ENCODE measurements at regions not wholly inside any gene's neighbourhood (a gene's known extent, or its start where the extent isn't known, plus 50 kb on each side); places are given as distances from the start of the nearest gene placed in this dataset.

DNA sequence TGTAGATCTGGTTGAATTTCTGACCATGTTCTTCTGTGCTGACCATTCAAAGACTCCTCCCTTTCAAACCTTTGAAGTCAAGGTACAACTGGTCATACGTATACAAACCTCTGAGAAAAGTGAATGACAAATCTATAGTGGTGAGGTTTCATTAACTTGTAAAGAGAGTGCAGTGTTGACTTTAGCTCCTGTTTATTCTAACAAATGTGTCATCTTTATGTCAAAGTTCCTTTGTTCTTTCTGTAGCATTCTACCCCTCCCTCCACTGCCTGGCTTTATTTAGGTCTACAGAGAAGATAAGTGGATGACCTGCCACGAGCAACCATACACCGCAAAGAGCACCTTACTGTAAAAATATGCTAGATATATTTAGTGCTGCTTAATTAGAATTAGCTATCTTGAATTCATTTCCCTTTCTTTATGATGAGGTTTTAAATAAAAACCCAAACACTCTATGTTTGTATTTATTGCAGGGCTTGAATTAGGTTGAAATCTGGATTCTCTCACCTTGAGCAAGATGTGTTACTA is 520.0 kb upstream of the CDH11 start:
- DNase-seq, result no peak

DNA sequence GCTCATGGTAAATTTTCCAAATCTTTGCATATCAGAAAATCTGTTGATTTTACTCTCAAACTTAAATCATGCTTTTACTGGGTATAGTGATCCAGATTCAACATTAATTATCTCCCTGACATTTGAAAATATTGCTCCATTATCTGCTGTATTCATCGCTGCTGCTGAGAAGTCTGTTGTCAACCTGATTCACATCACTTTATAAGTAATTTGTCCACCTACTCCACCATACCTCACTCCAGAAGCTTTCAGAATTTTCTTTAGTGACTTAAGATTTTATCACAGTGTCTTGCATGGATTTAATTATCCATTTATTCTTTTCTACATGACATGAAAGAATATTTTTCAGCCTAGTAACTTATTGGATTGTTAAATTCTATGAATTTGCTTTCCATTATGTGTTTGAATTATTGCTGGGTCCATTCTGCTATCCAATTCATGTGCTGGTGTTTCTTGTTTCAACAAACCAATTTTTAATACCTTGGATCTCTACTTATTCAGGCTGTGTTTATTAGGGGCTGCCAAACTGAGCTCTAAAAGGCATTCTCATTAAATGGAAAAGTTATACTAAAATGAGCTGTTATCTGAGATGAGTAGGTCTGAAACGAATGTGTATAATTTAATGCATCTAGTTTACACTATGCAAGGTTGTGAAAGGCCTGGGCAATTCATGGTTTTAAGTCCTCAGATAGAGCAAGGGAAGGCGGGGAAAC is 519.3 kb upstream of the CDH11 start:
- no peak for DNase-seq

DNA sequence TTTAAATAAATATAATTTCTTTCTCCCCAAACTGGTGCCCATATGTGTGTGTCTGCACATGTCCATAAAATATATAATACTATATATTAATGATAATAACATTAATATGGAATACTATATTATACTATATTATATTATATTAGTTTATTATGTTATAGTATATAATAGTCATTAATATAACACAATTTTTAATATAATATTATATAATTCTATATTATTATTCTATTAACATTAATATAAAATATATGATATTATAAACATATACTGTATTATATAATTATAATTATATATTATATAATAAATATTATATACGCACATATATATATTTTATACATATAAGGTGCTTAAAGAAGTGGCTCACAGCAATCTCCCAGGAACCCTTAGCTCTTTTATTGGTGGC is 513.0 kb upstream of the CDH11 start:
- no peak for DNase-seq

DNA sequence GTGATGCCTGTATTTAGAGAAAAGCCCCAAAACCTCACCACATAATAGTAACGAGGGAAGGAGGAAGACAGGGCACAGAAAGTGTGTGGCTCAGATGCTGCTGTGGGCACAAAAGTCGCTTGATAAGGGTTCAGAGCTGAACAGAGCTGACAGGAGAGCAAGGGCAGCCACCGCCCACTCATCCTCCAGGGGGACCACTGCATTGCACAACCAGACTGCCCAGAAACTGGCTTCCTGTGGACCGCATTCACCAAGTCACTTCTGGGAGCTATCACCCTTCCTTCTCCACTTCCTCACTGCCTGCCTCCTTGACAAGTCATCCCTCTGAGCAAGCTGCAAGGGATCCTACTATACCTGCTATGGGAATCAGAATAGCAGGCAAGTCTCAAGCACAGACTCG is 512.4 kb upstream of the CDH11 start:
- DNase-seq, result no peak

DNA sequence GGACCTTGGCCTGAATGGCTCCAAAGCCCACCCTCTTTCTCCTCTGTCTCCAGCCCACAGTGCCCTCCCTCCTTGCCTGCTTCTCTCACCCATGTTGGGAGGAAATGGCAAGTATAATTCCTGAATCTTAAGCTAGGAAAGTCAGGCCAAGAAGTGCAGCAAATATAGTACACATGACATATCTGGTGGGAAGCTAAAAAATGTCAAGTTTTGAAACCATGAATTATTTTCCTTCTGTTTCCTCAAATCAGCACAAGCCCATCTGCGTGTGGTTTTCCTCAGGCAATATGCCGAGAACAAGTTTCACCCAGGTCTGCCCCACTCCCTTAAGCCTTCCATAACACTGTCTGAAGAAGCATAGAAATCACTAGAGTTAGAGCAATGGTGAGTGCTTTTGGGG is 502.8 kb upstream of the CDH11 start:
- no peak for DNase-seq

DNA sequence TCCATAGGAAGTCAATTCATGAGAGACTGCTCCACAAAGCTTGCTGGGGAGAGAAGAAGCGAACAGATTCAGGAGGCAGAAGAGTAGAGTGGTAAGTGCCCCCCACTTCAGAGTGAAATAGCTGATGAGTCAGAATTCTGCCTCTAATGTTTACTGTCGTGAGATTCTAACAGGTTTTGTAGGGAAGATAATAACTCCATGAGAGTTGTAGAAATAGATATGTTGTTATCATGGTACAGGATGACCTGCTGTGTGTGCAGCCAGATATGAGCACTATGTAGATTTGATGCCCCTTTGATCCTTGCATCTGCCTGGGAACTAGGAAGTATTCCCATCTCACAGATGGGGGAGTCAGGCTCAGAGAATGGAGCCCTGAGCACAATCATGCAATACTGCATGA is 502.4 kb upstream of the CDH11 start:
- no peak for DNase-seq

DNA sequence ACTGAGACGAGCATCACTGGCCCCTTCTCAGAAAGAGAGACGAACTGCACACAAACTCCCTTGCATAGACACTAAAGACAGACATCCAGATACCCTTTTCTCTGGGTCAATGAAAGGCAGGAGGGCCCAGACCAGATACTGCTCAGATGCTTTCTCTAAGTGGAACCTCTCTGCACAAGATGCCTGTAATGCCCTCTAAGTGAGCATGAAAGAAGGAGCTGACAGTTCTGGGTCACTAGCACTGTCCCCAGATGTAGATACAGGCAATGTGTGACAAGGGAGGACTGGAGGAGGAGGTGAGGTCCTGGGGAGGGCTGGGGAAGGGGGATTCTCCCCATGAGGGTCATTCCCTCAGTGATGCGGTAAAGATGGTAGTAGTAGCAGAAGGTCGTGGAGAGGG is 501.0 kb upstream of the CDH11 start:
- DNase-seq, result no peak

DNA sequence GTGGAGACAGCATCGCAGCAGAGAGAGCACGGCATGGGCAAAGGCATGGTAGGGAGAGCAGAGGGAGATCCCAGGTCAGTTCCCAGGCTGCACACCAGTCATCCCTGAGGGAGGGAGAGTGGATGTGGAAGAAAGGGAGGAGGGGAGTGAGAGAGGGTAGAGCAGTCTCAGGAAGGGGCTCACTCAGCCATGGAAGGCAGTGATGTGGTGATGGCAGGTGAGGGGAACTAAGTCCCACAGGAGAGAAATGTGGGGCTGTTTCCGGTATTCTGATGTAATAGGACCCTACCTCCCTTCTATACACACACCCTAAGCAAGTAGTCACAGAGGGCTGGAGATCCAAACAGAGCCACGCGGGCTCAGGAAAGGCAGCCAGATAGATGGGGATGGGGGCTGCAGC is 500.3 kb upstream of the CDH11 start:
- DNase-seq, result no peak

DNA sequence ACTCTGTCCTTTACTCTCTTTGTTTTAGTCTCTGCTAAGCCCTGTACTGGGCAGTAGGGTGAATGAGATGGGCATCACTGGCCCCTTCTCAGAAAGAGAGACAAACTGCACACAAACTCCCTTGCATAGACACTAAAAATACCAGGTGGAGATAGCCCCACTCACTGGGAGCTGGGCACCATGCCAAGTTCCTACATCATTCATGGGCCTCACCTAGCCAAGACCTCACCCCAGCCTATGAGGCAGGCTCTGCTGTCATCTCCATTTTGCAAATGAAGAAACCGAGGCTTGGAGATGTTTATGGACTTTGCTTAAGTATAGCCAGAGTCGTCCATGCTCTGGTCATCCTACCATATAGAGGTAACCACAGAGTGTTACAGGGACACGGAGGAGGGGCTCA is 499.8 kb upstream of the CDH11 start:
- no peak for DNase-seq

DNA sequence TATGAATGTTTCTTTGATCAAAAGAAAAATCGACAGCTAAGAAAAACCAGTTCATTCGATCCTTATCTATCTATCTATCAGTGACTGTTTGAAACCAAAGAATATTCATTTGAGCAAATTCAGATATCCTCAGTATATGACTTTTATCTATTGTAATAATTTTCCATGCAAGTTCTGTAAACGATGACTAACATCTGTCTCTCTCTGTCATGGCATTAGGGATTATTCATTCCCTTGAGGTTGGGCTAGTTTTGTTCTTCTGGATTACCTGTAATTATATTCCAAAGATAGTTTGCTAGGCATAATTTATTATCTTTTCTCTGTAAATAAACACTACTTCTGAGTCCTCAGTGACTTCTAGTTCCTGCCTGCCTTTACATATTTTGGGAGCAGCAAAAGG is 497.7 kb upstream of the CDH11 start:
- DNase-seq, result no peak

DNA sequence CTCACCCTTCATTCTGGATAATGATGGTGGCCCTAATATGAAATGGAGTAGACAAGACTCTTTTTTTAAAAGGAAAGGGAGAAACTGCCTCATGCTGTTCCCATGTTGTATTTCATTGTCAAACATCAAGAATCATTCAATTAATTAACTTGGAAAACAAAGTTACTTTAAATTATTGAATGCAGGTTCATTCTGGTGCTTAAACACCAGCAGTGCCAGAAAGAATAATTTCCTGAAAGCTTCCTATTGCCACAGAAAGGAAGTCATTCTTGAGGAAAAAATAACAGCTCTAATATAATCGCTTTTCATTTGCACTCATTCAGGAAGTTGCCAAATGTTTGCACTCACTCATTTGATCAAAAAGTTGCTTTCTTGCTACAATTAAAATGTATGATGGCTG is 497.1 kb upstream of the CDH11 start:
- no peak for DNase-seq

DNA sequence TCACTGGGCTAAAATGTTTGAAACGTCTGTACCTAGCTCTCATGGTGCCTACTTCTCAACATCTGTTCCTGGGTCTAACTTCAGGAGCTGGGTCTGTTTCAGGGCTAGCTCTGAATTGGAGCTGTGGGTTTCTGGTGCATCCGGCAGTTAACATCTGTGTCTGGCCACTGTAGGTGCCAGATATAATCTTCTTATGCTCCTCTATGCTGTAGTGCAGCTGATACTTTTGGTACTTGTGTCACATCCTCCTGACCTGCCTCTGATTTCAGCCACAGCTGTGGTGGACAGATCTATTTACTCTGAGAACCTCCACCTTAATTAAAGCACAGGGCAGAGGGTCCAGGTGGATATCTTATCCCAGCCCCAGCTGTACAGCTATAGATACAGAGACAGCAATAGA is 496.5 kb upstream of the CDH11 start:
- no peak for DNase-seq

DNA sequence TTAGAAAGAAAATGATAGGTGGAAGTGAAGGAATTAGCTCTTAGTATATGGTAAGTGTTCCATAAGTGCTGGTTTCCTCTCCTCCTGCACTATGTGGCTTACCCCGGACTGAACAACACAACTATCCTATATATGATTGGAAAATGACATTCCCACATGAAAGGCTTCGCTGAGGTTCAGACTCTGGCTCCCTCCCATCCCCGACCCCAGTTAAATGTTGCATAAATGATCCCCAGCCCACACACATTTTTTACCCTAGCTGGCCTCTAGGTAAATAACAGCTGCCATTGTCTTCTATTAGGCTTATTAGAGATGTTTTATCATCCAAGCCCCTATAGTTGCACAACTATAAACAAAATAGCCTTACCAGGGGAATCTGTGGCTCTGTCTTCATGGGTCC is 495.6 kb upstream of the CDH11 start:
- DNase-seq, result no peak

DNA sequence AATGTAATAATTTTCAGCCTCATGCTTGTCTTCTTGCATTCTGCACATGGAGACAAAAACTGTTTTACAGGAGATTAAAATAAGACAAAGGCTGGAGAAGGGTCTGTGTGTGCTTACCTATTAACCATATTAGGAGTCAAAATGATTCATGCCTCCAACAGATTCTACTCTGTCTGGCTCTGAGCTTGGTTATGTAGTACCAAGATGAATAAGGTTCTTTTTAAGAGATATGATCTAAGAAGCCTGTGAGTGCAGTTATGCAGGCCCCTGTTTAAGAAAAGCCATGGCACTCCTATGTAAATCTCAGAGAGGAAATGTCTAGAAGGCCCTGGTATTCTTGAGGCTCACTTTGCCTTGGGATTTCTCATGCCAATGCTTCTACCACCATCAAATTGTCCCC is 486.6 kb upstream of the CDH11 start:
- no peak for DNase-seq

DNA sequence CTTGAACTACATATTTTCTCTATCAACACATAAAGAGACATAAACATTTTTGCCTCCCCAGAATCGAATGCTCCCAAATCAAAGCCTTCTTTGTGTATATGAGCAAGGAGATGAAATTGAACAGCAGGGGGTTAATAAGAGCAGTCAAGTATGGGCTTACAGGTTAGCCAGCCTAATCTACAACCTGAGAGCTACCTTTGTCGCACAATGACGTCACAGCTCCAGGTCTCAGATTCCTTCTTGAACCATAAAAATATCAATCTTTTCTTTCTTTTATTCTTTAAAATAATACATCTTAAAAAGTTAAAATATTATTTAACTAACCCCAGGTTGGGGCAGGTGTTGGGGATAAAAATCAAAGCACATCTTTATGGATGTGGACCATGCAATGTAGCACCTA is 482.9 kb upstream of the CDH11 start:
- DNase-seq, result no peak

DNA sequence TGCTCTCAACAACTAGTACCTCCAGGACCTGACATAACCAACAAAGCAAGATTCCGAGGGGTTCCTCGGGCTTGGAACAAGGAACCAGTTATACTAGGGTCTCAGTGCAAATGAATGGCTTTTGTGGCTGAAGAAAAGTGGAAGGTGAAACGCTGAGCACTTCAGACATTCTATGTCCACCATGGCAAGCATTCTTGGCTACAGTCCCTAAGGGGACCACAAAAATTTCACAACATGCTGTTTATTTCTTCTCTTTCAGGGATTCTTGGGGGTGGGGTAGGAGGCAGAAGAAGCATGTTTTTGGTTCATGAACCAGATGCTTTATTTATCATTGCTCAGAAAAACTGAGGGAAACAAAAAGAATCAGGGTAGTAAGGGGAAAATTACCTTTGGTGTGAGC is 479.9 kb upstream of the CDH11 start:
- DNase-seq, result no peak

DNA sequence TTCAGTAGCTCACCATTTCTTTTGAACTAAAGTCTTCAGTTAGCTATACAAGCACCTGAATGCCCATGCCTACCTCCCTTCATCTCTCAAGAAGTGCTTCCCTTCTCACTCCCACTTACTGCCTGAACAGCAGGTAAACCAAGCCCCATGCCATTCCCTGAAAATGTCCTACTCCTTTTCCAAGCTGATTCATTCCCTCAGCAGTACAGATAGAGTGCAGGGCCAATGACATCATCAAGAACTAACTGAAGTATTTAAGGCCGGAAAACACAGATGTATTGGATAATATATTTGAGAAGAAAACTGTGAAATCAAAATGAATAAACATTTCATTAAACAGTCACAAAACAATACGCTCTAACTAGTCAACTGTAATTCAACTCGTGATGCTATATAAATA is 478.8 kb upstream of the CDH11 start:
- no peak for DNase-seq

DNA sequence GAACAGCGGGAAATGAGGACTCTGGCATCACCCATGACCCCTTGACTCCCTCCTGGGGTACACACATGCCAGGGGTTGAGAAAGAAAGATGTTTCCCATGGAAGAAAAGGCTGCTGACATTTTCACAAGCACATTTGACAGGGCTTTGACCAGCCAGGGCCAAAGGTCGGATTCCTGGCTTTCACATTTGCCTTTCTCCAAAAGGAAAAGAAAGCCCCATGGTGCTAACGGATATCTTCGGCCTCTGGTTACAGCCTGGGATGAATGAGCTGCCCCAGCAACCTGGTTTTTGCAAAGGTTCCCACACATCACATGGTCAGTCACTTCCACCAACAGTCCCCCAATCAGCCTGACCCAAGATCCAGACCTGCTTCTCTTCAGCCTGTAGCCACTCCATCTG is 478.2 kb upstream of the CDH11 start:
- DNase-seq, result no peak

DNA sequence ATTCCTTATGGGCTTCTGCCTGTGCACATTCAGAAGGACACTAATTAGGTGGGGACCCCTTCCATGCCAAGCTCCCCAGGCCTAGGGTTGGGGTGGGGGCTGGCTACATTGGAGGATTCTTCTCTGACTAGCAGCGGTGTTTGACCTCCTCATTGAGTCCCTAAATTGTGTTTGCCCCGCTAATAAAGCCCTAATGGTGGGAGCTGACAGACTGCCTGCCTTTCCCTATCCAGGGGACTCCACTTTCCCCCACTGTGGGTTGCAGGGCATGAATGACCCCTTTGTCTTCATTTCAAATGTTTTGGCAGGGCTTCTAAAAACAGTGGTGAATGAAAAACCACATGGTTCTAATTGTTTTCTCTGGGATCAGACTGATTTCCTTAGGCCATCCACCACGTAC is 476.8 kb upstream of the CDH11 start:
- DNase-seq, result no peak

DNA sequence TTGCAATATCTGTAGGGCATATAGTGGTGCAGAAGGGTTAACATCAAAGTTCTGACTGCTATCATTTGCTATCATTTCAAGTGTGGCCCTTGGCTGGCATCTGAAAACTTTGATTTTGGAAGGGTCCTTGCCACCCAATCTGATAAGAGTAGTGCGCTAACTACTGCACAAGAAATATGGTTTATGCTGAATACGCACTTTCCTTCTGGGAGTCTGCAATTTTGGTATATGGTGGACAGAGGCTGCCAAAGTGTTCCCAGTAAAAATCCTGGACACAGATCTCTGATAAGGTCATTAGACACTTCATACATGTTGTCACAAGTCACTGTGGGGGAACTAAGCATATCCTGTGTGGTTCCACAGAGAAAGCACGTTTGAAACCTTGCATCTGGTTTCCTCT is 461.6 kb upstream of the CDH11 start:
- no peak for DNase-seq

DNA sequence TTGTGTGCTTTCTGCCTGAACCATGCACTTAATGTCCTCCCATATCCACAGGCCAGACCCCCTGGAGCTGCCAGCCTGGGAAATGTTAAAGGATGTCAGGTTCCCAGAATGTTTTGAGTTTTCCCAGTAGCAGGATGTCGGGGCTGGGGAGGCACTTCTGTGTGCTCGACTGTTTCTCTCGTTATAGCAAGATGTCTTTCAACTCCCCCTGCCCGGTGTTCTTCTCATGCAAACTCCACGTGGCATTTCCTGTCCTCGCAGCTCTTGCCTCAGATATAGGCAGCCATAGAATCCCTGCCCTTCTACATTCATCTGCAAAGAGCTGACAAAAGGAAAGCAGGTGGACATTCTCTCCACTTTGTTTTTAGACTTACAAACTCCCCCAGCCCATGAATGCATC is 457.2 kb upstream of the CDH11 start:
- no peak for DNase-seq

DNA sequence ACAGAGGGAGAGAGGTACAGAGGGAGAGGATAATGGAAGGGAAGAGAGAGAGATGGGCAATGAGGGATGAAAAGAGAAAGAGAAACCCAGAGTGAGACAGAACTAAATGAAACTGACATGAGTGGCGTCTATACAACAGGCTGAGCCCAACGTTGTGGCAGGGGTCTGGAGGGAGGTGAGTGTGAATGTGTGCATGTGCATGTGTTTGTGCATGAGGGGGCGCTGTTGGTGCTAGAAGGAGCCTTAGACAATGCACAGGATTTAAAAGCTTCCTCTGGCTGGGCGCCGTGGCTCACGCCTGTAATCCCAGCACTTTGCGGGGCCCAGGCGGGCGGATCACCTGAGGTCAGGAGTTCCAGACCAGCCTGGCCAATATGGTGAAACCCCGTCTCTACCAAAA is 454.8 kb upstream of the CDH11 start:
- DNase-seq, result no peak

DNA sequence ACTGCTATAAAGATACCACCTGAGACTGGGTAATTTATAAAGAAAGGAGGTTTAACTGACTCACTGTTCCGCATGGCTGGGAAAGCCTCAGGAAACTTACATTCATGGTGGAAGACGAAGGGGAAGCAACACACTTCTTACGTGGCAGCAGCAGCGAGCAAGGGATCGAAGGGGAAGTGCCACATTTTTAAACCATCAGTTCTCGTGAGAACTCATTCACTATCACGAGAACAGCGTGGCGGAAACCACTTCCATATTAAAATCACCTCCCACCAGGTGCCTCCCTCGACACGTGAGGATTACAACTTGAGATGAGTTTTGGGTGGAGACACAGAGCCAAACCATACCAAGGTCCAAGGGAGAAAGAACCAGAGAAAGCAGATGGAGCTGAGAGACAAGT is 454.3 kb upstream of the CDH11 start:
- no peak for DNase-seq

DNA sequence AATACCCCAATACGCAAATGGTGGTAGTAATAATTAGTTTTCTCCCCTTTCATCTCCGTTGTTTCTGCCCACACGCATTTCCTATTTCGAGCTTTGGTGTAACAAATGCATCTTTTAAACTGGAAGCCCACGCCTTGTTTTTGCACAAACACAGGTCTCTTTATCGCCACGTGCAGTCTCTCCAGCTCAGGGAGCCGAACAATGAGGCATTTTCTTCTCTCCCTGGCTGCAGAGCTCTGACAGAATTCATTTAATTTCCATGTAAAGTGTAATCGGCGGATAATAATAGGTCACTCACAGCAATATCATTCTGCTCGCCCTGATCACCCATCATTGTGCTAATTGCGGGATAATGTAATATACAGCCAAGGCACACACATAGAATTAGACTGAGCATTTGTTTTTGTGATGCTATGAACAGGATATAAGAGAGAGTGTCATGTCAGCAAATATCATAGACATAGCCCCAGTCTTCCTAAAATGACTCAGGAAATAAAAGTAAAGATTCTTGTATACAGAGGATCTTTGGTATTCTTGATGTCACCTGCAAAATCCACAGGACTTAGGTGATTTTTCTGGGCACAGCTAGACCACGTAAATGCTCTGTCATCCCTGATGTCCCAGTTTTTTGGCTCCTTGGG is 452.6 kb upstream of the CDH11 start:
- DNase-seq, result no peak

DNA sequence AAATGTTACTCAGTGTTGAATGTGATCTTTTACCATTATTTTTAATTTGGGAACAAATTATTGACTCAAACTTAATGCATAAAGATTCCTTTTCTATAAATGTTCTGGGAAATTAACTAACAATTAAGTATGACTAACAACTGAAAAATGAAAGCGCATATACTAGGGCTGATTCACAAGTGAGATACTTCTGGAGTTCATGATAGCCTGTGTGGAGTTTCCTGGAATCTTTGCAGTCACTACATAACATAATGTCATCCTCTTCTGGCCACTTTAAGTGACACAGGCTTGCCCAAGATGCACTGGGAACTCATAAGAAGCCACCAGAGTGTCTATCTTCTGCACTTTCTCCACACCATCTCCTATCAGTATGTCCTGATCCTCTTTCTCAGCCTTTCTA is 450.3 kb upstream of the CDH11 start:
- DNase-seq, result no peak
